ENCODE measurements at regions not wholly inside any gene's neighbourhood (a gene's known extent, or its start where the extent isn't known, plus 50 kb on each side); places are given as distances from the start of the nearest gene placed in this dataset.

DNA sequence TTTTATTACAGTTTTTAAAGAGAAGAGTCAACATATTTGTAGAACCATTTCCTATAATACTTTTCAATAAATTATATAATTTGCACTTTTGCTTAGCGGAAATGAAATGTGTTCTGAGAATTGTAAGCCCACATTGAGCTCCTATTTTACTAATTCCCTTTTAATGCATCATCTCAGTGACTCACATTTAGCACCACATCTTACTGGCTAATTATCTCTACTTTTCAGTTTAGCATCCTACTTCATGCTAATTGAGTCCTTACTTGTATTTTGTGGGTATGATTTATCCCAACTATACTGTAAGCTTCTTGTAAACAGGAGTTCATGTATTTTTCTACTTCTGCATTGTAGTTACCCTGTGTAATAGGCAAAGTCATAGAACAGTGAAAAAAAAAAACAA, 67.5 kb downstream of the TMX1 start:
- no peaks in the 10 kb centered on the region for H3K9me2 ChIP-seq (ENCODE audit: insufficient read depth)
- H3K27me3 ChIP-seq (ENCODE audit: insufficient read depth, low read length), result no peaks in the 10 kb centered on the region
- no TSS peak for BruUV-seq (replicated peaks)
- intact Hi-C loops (cut with micrococcal nuclease), result no loop called here
- H3K4me3 ChIP-seq (replicated peaks in 1 of 2; ENCODE audit: low read depth in 1 of 2, low read length in 2 of 2), result no peak overlapping the region
- peaks cover 0 to 3% of the 10 kb centered on the region in 2 experiments; a peak in 2 of 4 replicates for H3K4me1 ChIP-seq (ENCODE audit: control insufficient read depth in 1 of 2, insufficient read depth in 2 of 2, low read length in 2 of 2)
- CTCF ChIA-PET, result no interaction called here
- no peaks in the 10 kb centered on the region for H4K20me1 ChIP-seq (ENCODE audit: insufficient read depth)
- no peak overlapping the region for H3K9ac ChIP-seq (ENCODE audit: low read length)
- POLR2A ChIA-PET, result no interaction called here
- TF ChIP-seq SP1 (IDR thresholded peaks at IDR 0.05; ENCODE audit: low read depth) (no peak), TCF7L2 (IDR thresholded peaks at IDR 0.05; ENCODE audit: borderline replicate concordance, extremely low read depth, insufficient read depth, insufficient read length) (no peak), ZFX (IDR thresholded peaks at IDR 0.05) (no peak), EZH2phosphoT487 (IDR thresholded peaks at IDR 0.05; ENCODE audit: borderline replicate concordance) (no peak), CEBPB (IDR thresholded peaks at IDR 0.05; ENCODE audit: low read depth) (no peak), POLR2A (IDR thresholded peaks at IDR 0.05; ENCODE audit: borderline replicate concordance, extremely low read depth, insufficient read depth, insufficient read length) (no peak), ELF1 (IDR thresholded peaks at IDR 0.05; ENCODE audit: borderline replicate concordance, low read depth) (no peak), CBX3 (IDR thresholded peaks at IDR 0.05; ENCODE audit: low read depth) (no peak), EZH2 (IDR thresholded peaks at IDR 0.05) (no peak), ZNF274 (IDR thresholded peaks at IDR 0.05; ENCODE audit: low read depth, low read length) (no peak), POLR2AphosphoS5 (IDR thresholded peaks at IDR 0.05; ENCODE audit: low read depth, low read length) (no peak)
- TF ChIP-seq, protein P1, sequence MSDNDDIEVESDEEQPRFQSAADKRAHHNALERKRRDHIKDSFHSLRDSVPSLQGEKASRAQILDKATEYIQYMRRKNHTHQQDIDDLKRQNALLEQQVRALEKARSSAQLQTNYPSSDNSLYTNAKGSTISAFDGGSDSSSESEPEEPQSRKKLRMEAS (IDR thresholded peaks at IDR 0.05), result no peak
- H3K79me2 ChIP-seq (ENCODE audit: insufficient read depth, low read length), result no peaks in the 10 kb centered on the region
- DNase-seq (ENCODE audit: low read depth, low spot score), result no peak
- H2AFZ ChIP-seq (ENCODE audit: low read depth, low read length, poor library complexity, severe bottlenecking), result no peak overlapping the region
- ATAC-seq, result no peak
- no peak overlapping the region for H3K27ac ChIP-seq (ENCODE audit: low read depth, low read length)
- no peak overlapping the region for H3K4me2 ChIP-seq (ENCODE audit: low read length)
- RAD21 ChIA-PET (ENCODE audit: low non-redundant PET in 1 of 2, low total read pairs in 2 of 2, uncharacterized antibody in 2 of 2, unreplicated experiment in 2 of 2), result no interaction called here
- no peaks in the 10 kb centered on the region for H3K9me3 ChIP-seq (ENCODE audit: control insufficient read depth in 1 of 2, insufficient read depth in 1 of 2, low read depth in 1 of 2, low read length in 2 of 2)
- no peaks in the 10 kb centered on the region for H3K36me3 ChIP-seq (ENCODE audit: control insufficient read depth in 1 of 2, insufficient read depth in 2 of 2, low read length in 2 of 2)

- H4K20me1 ChIP-seq (ENCODE audit: insufficient read depth), result no peaks in the 10 kb centered on the region
- RAD21 ChIA-PET (ENCODE audit: low non-redundant PET in 1 of 2, low total read pairs in 2 of 2, uncharacterized antibody in 2 of 2, unreplicated experiment in 2 of 2), result no interaction called here
- H3K4me2 ChIP-seq (ENCODE audit: low read length), result no peak overlapping the region
- H3K79me2 ChIP-seq (ENCODE audit: insufficient read depth, low read length), result no peaks in the 10 kb centered on the region
- no peaks in the 10 kb centered on the region for H3K9me3 ChIP-seq (ENCODE audit: control insufficient read depth in 1 of 2, insufficient read depth in 1 of 2, low read depth in 1 of 2, low read length in 2 of 2)
- no peak overlapping the region for H3K9ac ChIP-seq (ENCODE audit: low read length)
- H3K4me3 ChIP-seq (replicated peaks in 1 of 2; ENCODE audit: low read depth in 1 of 2, low read length in 2 of 2), result no peak overlapping the region
- H3K9me2 ChIP-seq (ENCODE audit: insufficient read depth), result no peaks in the 10 kb centered on the region
- CTCF ChIA-PET, result no interaction called here
- no peaks in the 10 kb centered on the region for H3K36me3 ChIP-seq (ENCODE audit: control insufficient read depth in 1 of 2, insufficient read depth in 2 of 2, low read length in 2 of 2)
- no peak overlapping the region for H2AFZ ChIP-seq (ENCODE audit: low read depth, low read length, poor library complexity, severe bottlenecking)
- H3K4me1 ChIP-seq (ENCODE audit: control insufficient read depth in 1 of 2, insufficient read depth in 2 of 2, low read length in 2 of 2), result no peaks in the 10 kb centered on the region
- intact Hi-C loops (cut with micrococcal nuclease), result no loop called here
- no TSS peak for BruUV-seq (replicated peaks)
- H3K27me3 ChIP-seq (ENCODE audit: insufficient read depth, low read length), result no peaks in the 10 kb centered on the region
- no peak for ATAC-seq
- no peak overlapping the region for H3K27ac ChIP-seq (ENCODE audit: low read depth, low read length)
- DNase-seq (ENCODE audit: low read depth, low spot score), result no peak
- POLR2A ChIA-PET, result no interaction called here
- TF ChIP-seq CEBPB (IDR thresholded peaks at IDR 0.05; ENCODE audit: low read depth) (no peak), POLR2AphosphoS5 (IDR thresholded peaks at IDR 0.05; ENCODE audit: low read depth, low read length) (no peak), EZH2phosphoT487 (IDR thresholded peaks at IDR 0.05; ENCODE audit: borderline replicate concordance) (no peak), YY1 (IDR thresholded peaks at IDR 0.05; ENCODE audit: extremely low read depth, insufficient replicate concordance, low read depth, low read length) (no peak), CBX3 (IDR thresholded peaks at IDR 0.05; ENCODE audit: low read depth) (no peak), FOSL1 (IDR thresholded peaks at IDR 0.05; ENCODE audit: low read depth) (no peak), SRF (IDR thresholded peaks at IDR 0.05; ENCODE audit: low read depth) (no peak), SP1 (IDR thresholded peaks at IDR 0.05; ENCODE audit: low read depth) (no peak), SIN3A (IDR thresholded peaks at IDR 0.05; ENCODE audit: low read depth) (no peak), ZNF274 (IDR thresholded peaks at IDR 0.05; ENCODE audit: low read depth, low read length) (no peak), TCF7L2 (IDR thresholded peaks at IDR 0.05; ENCODE audit: borderline replicate concordance, extremely low read depth, insufficient read depth, insufficient read length) (no peak), CTCF (IDR thresholded peaks at IDR 0.05 in 2 of 3, conservative IDR thresholded peaks at IDR 0.05 in 1 of 3; ENCODE audit: borderline replicate concordance in 1 of 3, insufficient read depth in 1 of 3, low read depth in 2 of 3, low read length in 2 of 3) (no peak), EGR1 (IDR thresholded peaks at IDR 0.05; ENCODE audit: low read depth) (no peak), RAD21 (IDR thresholded peaks at IDR 0.05; ENCODE audit: low read depth) (no peak), EZH2 (IDR thresholded peaks at IDR 0.05) (no peak), ZFX (IDR thresholded peaks at IDR 0.05) (no peak)
- TF ChIP-seq, protein P2, sequence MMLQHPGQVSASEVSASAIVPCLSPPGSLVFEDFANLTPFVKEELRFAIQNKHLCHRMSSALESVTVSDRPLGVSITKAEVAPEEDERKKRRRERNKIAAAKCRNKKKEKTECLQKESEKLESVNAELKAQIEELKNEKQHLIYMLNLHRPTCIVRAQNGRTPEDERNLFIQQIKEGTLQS (IDR thresholded peaks at IDR 0.05), result no peak
- TF ChIP-seq, protein P1 (IDR thresholded peaks at IDR 0.05), result no peak
Measured at GRCh38 chr14:51308866-51309265, 68.8 kb downstream of the TMX1 start.
